ENCODE measurements at regions not wholly inside any gene's neighbourhood (a gene's known extent, or its start where the extent isn't known, plus 50 kb on each side); places are given as distances from the start of the nearest gene placed in this dataset.

DNA sequence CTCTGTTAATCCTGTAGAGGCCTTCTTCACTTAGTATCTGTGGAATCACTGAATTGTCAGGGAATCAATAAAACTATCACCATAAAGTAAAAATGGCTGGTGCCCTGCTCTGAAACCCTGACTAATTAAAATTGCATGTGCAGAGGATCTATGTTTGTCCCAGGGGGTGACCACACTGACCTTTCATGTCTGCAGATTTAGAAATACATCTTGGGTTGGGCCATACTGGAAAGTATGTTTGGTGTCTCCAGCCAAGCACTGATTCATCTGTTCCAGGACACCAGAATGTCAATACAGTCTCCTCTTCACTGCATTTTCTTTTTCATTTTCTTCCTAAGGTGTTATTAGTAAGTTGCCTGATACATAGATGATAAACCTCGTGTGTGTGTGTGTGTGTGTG is 490.9 kb upstream of the INTU start:
- TF ChIP-seq, protein P1, sequence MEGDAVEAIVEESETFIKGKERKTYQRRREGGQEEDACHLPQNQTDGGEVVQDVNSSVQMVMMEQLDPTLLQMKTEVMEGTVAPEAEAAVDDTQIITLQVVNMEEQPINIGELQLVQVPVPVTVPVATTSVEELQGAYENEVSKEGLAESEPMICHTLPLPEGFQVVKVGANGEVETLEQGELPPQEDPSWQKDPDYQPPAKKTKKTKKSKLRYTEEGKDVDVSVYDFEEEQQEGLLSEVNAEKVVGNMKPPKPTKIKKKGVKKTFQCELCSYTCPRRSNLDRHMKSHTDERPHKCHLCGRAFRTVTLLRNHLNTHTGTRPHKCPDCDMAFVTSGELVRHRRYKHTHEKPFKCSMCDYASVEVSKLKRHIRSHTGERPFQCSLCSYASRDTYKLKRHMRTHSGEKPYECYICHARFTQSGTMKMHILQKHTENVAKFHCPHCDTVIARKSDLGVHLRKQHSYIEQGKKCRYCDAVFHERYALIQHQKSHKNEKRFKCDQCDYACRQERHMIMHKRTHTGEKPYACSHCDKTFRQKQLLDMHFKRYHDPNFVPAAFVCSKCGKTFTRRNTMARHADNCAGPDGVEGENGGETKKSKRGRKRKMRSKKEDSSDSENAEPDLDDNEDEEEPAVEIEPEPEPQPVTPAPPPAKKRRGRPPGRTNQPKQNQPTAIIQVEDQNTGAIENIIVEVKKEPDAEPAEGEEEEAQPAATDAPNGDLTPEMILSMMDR (IDR thresholded peaks at IDR 0.05): no peak
- TF ChIP-seq POLR2A (IDR thresholded peaks at IDR 0.05): no peak

All from Peyer's patch (tissue), 4 donors.